ENCODE measurements at regions not wholly inside any gene's neighbourhood (a gene's known extent, or its start where the extent isn't known, plus 50 kb on each side); places are given as distances from the start of the nearest gene placed in this dataset.

GRCh38 chr10:84571146-84571545 lies 242.8 kb downstream of the CCSER2 start:
- no peak for DNase-seq
- H3K9me3 ChIP-seq, result no peaks in the 10 kb centered on the region
- intact Hi-C loops (cut with micrococcal nuclease; ENCODE audit: unreplicated experiment), result no loop called here
- H3K27ac Mint-ChIP-seq (ENCODE audit: unreplicated experiment), result no peak overlapping the region
- no peaks in the 10 kb centered on the region for H3K9me3 Mint-ChIP-seq (ENCODE audit: unreplicated experiment)
- TF ChIP-seq, protein P1, sequence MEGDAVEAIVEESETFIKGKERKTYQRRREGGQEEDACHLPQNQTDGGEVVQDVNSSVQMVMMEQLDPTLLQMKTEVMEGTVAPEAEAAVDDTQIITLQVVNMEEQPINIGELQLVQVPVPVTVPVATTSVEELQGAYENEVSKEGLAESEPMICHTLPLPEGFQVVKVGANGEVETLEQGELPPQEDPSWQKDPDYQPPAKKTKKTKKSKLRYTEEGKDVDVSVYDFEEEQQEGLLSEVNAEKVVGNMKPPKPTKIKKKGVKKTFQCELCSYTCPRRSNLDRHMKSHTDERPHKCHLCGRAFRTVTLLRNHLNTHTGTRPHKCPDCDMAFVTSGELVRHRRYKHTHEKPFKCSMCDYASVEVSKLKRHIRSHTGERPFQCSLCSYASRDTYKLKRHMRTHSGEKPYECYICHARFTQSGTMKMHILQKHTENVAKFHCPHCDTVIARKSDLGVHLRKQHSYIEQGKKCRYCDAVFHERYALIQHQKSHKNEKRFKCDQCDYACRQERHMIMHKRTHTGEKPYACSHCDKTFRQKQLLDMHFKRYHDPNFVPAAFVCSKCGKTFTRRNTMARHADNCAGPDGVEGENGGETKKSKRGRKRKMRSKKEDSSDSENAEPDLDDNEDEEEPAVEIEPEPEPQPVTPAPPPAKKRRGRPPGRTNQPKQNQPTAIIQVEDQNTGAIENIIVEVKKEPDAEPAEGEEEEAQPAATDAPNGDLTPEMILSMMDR (IDR thresholded peaks at IDR 0.05; ENCODE audit: insufficient read depth in 1 of 2, low read depth in 1 of 2, low read length in 1 of 2, severe bottlenecking in 1 of 2, unreplicated experiment in 1 of 2), result no peak
- H3K4me3 Mint-ChIP-seq (ENCODE audit: unreplicated experiment), result no peak overlapping the region
- ChIA-PET CTCF (no interaction called here), POLR2A (no interaction called here)
- H3K36me3 ChIP-seq (ENCODE audit: control insufficient read depth, insufficient read depth, low read length), result no peaks in the 10 kb centered on the region
- H3K4me3 ChIP-seq (ENCODE audit: low read depth, low read length), result no peak overlapping the region
- peaks cover 7% of the 10 kb centered on the region for H3K4me1 Mint-ChIP-seq (ENCODE audit: low read depth, unreplicated experiment)
- no peaks in the 10 kb centered on the region for H3K36me3 Mint-ChIP-seq (ENCODE audit: insufficient read depth, unreplicated experiment)
- BruUV-seq (replicated peaks), result no TSS peak
- no peaks in the 10 kb centered on the region for H3K27me3 Mint-ChIP-seq (ENCODE audit: insufficient read depth, unreplicated experiment)
- H3K4me1 ChIP-seq, result peaks cover 3% of the 10 kb centered on the region
- no peaks in the 10 kb centered on the region; the same call in 1 of the 2 replicates for H3K27me3 ChIP-seq (replicated peaks; ENCODE audit: control insufficient read depth, insufficient read depth, low read length)

- DNase-seq, result no peak
- no peaks in the 10 kb centered on the region for H3K9me3 Mint-ChIP-seq (ENCODE audit: unreplicated experiment)
- no peaks in the 10 kb centered on the region for H3K9me3 ChIP-seq
- ChIA-PET POLR2A (no interaction called here), CTCF (interaction anchor here (0.6 kb wide), 1 partner anchor 32 kb away, joined by 3 read pairs; no protein-coding TSS in a partner anchor)
- no peak overlapping the region for H3K4me3 Mint-ChIP-seq (ENCODE audit: unreplicated experiment)
- H3K27me3 Mint-ChIP-seq (ENCODE audit: insufficient read depth, unreplicated experiment), result peaks cover 1% of the 10 kb centered on the region
- H3K27ac Mint-ChIP-seq (ENCODE audit: unreplicated experiment), result no peak overlapping the region
- no peaks in the 10 kb centered on the region for H3K36me3 Mint-ChIP-seq (ENCODE audit: insufficient read depth, unreplicated experiment)
- no peaks in the 10 kb centered on the region for H3K4me1 Mint-ChIP-seq (ENCODE audit: low read depth, unreplicated experiment)
- BruUV-seq (replicated peaks), result no TSS peak
- TF ChIP-seq, protein P1 (IDR thresholded peaks at IDR 0.05; ENCODE audit: insufficient read depth in 1 of 2, low read depth in 1 of 2, low read length in 1 of 2, severe bottlenecking in 1 of 2, unreplicated experiment in 1 of 2), result peak; percentile 16 to 19
- H3K4me1 ChIP-seq, result no peaks in the 10 kb centered on the region
- H3K4me3 ChIP-seq (ENCODE audit: low read depth, low read length), result no peak overlapping the region
- no peaks in the 10 kb centered on the region for H3K36me3 ChIP-seq (ENCODE audit: control insufficient read depth, insufficient read depth, low read length)
- intact Hi-C loops (cut with micrococcal nuclease; ENCODE audit: unreplicated experiment), result no loop called here
- no peaks in the 10 kb centered on the region for H3K27me3 ChIP-seq (replicated peaks; ENCODE audit: control insufficient read depth, insufficient read depth, low read length)
Observed at GRCh38 chr10:84574102-84574501, 245.7 kb downstream of the CCSER2 start.

- Mint-ChIP-seq H3K27me3 (ENCODE audit: insufficient read depth, unreplicated experiment) (peaks cover 13% of the 10 kb centered on the region), H3K9me3 (ENCODE audit: unreplicated experiment) (no peaks in the 10 kb centered on the region), H3K27ac (ENCODE audit: unreplicated experiment) (no peak overlapping the region), H3K36me3 (ENCODE audit: insufficient read depth, unreplicated experiment) (no peaks in the 10 kb centered on the region), H3K4me1 (ENCODE audit: low read depth, unreplicated experiment) (no peaks in the 10 kb centered on the region), H3K4me3 (ENCODE audit: unreplicated experiment) (no peak overlapping the region)
- no peaks in the 10 kb centered on the region for H3K36me3 ChIP-seq (ENCODE audit: control insufficient read depth, insufficient read depth, low read length)
- no peak overlapping the region for H3K4me3 ChIP-seq (ENCODE audit: low read depth, low read length)
- BruUV-seq (replicated peaks), result no TSS peak
- ChIA-PET POLR2A (no interaction called here), CTCF (no interaction called here)
- H3K4me1 ChIP-seq, result no peaks in the 10 kb centered on the region
- intact Hi-C loops (cut with micrococcal nuclease; ENCODE audit: unreplicated experiment), result no loop called here
- TF ChIP-seq, protein P1 (IDR thresholded peaks at IDR 0.05; ENCODE audit: insufficient read depth in 1 of 2, low read depth in 1 of 2, low read length in 1 of 2, severe bottlenecking in 1 of 2, unreplicated experiment in 1 of 2), result no peak
- H3K27me3 ChIP-seq (replicated peaks; ENCODE audit: control insufficient read depth, insufficient read depth, low read length), result no peaks in the 10 kb centered on the region
- H3K9me3 ChIP-seq, result no peaks in the 10 kb centered on the region
- no peak for DNase-seq
Observed at GRCh38 chr10:84581976-84582375, 253.6 kb downstream of the CCSER2 start.

All from Caco-2 (cell line).